ENCODE measurements at regions not wholly inside any gene's neighbourhood (a gene's known extent, or its start where the extent isn't known, plus 50 kb on each side); places are given as distances from the start of the nearest gene placed in this dataset.

DNA sequence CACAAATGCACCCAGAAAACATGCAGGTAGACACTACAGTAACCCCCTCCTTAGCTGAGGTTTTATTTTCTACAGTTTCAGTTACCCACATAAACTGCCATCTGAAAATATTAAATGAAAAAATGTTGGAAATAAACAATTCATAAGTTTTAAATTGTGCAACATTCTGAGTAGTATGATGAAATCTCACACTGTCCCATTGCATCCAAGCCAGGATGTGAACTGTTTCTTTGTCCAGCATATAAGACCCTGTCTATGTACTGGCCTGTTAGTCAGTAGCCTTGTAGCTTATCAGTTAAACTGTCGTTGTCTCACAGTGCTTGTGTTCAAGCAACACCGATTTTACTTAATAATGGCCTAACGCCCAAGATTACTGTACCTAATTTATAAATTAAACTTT, 630.5 kb downstream of the ANXA1 start:
- Histone ChIP-seq H3K4me3 (no peak overlapping the region), H3K36me3 (no peaks in the 10 kb centered on the region), H3K4me1 (no peaks in the 10 kb centered on the region), H3K27ac (replicated peaks in 1 of 4) (no peak overlapping the region), H3K9me3 (no peaks in the 10 kb centered on the region), H3K27me3 (no peaks in the 10 kb centered on the region)
- DNase-seq (ENCODE audit: extremely low spot score) = no peak
- TF ChIP-seq POLR2A (IDR thresholded peaks at IDR 0.05; ENCODE audit: low read depth) = no peak
- TF ChIP-seq, protein P1, sequence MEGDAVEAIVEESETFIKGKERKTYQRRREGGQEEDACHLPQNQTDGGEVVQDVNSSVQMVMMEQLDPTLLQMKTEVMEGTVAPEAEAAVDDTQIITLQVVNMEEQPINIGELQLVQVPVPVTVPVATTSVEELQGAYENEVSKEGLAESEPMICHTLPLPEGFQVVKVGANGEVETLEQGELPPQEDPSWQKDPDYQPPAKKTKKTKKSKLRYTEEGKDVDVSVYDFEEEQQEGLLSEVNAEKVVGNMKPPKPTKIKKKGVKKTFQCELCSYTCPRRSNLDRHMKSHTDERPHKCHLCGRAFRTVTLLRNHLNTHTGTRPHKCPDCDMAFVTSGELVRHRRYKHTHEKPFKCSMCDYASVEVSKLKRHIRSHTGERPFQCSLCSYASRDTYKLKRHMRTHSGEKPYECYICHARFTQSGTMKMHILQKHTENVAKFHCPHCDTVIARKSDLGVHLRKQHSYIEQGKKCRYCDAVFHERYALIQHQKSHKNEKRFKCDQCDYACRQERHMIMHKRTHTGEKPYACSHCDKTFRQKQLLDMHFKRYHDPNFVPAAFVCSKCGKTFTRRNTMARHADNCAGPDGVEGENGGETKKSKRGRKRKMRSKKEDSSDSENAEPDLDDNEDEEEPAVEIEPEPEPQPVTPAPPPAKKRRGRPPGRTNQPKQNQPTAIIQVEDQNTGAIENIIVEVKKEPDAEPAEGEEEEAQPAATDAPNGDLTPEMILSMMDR (IDR thresholded peaks at IDR 0.05) = no peak
- no peak for TF ChIP-seq EP300 (IDR thresholded peaks at IDR 0.05)
- no peak for TF ChIP-seq POLR2AphosphoS5 (IDR thresholded peaks at IDR 0.05)
- intact Hi-C loops (cut with DNase I) = no loop called here
- WGBS = 61% methylated on average over 3 of the region's 3 CpGs

DNA sequence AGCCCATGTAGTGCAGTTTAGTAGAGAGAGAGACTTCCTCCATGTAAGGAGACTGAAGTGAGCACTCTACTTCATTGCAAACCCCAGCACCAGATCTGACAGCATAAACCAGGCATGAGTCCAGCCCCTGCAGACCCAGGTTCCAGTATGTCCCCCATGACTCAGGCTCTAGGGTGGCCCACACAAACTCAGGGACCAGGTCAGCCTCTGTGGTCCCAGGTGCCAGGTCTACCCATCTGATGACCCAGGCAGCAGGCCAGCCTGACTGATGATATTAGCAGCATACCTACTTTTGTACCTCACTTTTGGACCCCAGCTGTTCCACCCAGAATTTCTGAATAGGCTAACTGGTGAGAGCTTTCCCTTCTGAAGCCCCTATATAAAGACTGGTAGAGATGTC, 647.8 kb downstream of the ANXA1 start:
- Histone ChIP-seq H3K27ac (replicated peaks in 1 of 4) (no peak overlapping the region), H3K36me3 (no peaks in the 10 kb centered on the region), H3K4me3 (no peak overlapping the region), H3K9me3 (no peaks in the 10 kb centered on the region), H3K27me3 (no peaks in the 10 kb centered on the region), H3K4me1 (no peaks in the 10 kb centered on the region)
- intact Hi-C loops (cut with DNase I) = no loop called here
- TF ChIP-seq, protein P1 (IDR thresholded peaks at IDR 0.05) = no peak
- no peak for TF ChIP-seq POLR2AphosphoS5 (IDR thresholded peaks at IDR 0.05)
- TF ChIP-seq EP300 (IDR thresholded peaks at IDR 0.05) = no peak
- no peak for TF ChIP-seq POLR2A (IDR thresholded peaks at IDR 0.05; ENCODE audit: low read depth)
- DNase-seq (ENCODE audit: extremely low spot score) = no peak

DNA sequence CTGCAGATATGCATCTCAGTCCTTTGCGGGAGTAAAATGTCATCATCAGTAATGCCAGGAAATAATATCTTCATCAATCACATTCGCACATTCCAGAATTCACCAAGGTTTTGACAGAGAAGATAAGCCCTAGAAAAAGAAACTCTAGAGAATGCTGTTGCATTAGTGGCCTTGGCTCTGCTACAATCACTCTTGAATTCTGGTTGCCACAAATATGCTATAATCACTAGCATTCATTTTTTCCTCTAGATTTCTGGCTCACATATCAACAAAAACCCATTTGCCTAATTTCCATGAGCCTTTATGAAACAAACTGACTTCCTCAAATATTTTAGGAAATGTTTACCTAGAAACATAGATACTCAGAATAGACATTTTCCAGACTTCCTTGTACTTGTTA, 653.4 kb downstream of the ANXA1 start:
- H3K27ac ChIP-seq (replicated peaks in 1 of 4) = no peak overlapping the region
- no peaks in the 10 kb centered on the region for H3K36me3 ChIP-seq
- H3K4me1 ChIP-seq = no peaks in the 10 kb centered on the region
- H3K27me3 ChIP-seq = no peaks in the 10 kb centered on the region
- H3K4me3 ChIP-seq = no peak overlapping the region
- H3K9me3 ChIP-seq = no peaks in the 10 kb centered on the region
- DNase-seq (ENCODE audit: extremely low spot score) = no peak
- TF ChIP-seq, protein P1 (IDR thresholded peaks at IDR 0.05) = no peak
- TF ChIP-seq POLR2A (IDR thresholded peaks at IDR 0.05; ENCODE audit: low read depth) = no peak
- TF ChIP-seq POLR2AphosphoS5 (IDR thresholded peaks at IDR 0.05) = no peak
- TF ChIP-seq EP300 (IDR thresholded peaks at IDR 0.05) = no peak
- 37% methylated on average over 2 of the region's 2 CpGs for WGBS
- intact Hi-C loops (cut with DNase I) = no loop called here

DNA sequence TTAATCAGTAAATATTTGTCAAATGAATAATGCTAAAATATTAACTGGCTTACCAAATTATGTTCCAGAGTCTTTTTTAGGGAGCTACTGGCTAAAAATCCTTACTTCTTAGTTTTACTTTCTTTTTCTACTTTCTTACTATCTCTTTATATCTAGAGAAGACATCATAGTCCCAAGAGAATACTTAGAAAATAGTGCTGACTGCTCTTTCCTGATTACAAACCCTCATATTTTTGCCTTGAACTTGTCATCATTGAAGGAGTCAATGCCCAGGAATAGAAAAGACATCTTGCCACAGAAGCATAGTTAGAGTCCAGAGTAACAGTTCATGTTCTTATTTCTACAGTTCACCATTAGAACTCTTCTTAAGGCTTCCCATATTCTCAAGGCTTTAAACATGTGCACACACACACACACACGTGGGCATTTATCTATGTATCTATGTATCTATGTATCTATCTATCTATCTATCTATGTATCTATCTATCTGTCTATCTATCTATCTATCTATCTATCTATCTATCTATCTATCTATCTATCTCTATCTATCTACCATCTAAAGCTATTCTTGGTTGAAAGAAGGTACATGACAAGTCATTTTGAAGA, 654.3 kb downstream of the ANXA1 start:
- H3K27me3 ChIP-seq = no peaks in the 10 kb centered on the region
- H3K9me3 ChIP-seq = no peaks in the 10 kb centered on the region
- H3K4me3 ChIP-seq = no peak overlapping the region
- no peak for DNase-seq (ENCODE audit: extremely low spot score)
- intact Hi-C loops (cut with DNase I) = no loop called here
- 57% methylated on average over 1 of the region's 1 CpG for WGBS
- H3K27ac ChIP-seq (replicated peaks in 1 of 4) = no peak overlapping the region
- TF ChIP-seq, protein P1 (IDR thresholded peaks at IDR 0.05) = no peak
- TF ChIP-seq POLR2AphosphoS5 (IDR thresholded peaks at IDR 0.05) (no peak), POLR2A (IDR thresholded peaks at IDR 0.05; ENCODE audit: low read depth) (no peak), EP300 (IDR thresholded peaks at IDR 0.05) (no peak)
- H3K4me1 ChIP-seq = no peaks in the 10 kb centered on the region
- H3K36me3 ChIP-seq = no peaks in the 10 kb centered on the region

DNA sequence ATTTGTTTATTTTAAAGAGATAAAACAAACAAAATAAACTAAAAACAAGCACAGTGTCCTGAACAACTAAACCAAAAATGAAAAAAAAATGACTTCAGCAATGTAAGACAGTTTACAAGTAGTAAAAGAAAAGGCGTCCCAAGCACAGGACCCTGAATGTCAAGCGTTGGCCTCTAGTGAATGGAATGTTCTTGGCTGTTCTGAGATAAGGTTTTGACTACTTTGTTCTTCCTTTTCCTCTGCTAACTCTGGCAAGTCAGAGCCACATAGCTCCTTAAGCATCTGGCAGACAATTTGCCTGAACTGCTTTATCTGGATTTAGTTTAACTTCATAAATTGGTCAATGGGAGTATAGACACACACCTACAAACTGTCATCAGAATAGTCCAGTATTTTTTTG, 655.2 kb downstream of the ANXA1 start:
- Histone ChIP-seq H3K27ac (replicated peaks in 1 of 4) (no peak overlapping the region), H3K4me1 (no peaks in the 10 kb centered on the region), H3K27me3 (no peaks in the 10 kb centered on the region), H3K36me3 (no peaks in the 10 kb centered on the region), H3K4me3 (no peak overlapping the region), H3K9me3 (no peaks in the 10 kb centered on the region)
- no peak for DNase-seq (ENCODE audit: extremely low spot score)
- TF ChIP-seq, protein P1 (IDR thresholded peaks at IDR 0.05) = no peak
- TF ChIP-seq EP300 (IDR thresholded peaks at IDR 0.05) (no peak), POLR2AphosphoS5 (IDR thresholded peaks at IDR 0.05) (no peak), POLR2A (IDR thresholded peaks at IDR 0.05; ENCODE audit: low read depth) (no peak)
- 78% methylated on average over 2 of the region's 2 CpGs for WGBS
- intact Hi-C loops (cut with DNase I) = no loop called here

All from esophagus muscularis mucosa (tissue), 4 donors.